ENCODE measurements at regions not wholly inside any gene's neighbourhood (a gene's known extent, or its start where the extent isn't known, plus 50 kb on each side); places are given as distances from the start of the nearest gene placed in this dataset.

DNA sequence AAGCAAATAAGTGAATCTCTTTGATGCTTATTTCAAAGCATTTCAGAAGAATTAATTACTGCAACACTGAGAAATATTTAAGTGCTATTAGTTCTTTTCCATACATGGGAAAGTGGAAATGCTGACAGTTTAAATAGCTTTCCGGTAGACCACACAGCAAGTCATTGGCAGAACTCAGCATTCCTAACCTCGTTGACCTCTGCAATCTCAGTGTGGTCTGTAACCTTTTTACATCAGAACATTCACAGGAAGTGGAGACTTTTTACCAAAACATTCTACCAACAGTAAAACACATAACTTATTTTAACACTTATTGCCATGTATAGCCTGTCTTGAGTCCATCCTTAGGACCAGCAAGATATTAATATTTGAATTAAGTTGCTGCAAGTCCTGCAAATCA is 249.5 kb upstream of the DCN start:
- TF ChIP-seq POLR2A (IDR thresholded peaks at IDR 0.05; ENCODE audit: extremely low read depth, insufficient read length), result no peak
- TF ChIP-seq, protein P1, sequence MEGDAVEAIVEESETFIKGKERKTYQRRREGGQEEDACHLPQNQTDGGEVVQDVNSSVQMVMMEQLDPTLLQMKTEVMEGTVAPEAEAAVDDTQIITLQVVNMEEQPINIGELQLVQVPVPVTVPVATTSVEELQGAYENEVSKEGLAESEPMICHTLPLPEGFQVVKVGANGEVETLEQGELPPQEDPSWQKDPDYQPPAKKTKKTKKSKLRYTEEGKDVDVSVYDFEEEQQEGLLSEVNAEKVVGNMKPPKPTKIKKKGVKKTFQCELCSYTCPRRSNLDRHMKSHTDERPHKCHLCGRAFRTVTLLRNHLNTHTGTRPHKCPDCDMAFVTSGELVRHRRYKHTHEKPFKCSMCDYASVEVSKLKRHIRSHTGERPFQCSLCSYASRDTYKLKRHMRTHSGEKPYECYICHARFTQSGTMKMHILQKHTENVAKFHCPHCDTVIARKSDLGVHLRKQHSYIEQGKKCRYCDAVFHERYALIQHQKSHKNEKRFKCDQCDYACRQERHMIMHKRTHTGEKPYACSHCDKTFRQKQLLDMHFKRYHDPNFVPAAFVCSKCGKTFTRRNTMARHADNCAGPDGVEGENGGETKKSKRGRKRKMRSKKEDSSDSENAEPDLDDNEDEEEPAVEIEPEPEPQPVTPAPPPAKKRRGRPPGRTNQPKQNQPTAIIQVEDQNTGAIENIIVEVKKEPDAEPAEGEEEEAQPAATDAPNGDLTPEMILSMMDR (IDR thresholded peaks at IDR 0.05; ENCODE audit: low read depth, low read length), result no peak
